ENCODE measurements at regions not wholly inside any gene's neighbourhood (a gene's known extent, or its start where the extent isn't known, plus 50 kb on each side); places are given as distances from the start of the nearest gene placed in this dataset.

DNA sequence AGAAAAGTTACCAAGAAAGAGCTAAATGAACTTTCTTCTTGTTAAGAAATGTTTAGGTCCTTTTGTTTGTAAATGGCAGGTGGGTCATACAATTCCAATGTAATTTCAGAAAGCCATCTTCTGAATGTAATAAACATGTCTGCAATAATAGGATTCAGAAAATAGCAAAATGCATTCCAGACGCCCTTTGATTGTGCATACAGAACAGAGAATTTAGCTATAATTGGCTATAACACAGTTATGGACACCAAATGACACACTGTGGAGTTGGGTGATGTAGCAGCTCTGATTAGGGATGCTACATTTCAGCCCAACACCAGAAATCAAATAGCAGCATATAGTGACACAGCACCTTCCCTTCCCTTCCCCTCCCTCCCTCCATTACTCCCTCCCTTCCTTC, 240.8 kb downstream of the SNX10 start:
- no peaks in the 10 kb centered on the region for H3K36me3 ChIP-seq (replicated peaks in 1 of 2)
- DNase-seq: no peak
- 46 to 89% (median 66%) methylated on average over 1 of the region's 1 CpG for WGBS, 4 donors
- peaks cover 21% of the 10 kb centered on the region for H3K27me3 ChIP-seq
- no peaks in the 10 kb centered on the region for H3K4me1 ChIP-seq (replicated peaks in 1 of 2)
- no peak overlapping the region for H3K4me3 ChIP-seq
- TF ChIP-seq POLR2A (IDR thresholded peaks at IDR 0.05) (no peak), CTCF (IDR thresholded peaks at IDR 0.05) (no peak)
- H3K9me3 ChIP-seq (replicated peaks in 1 of 3): no peaks in the 10 kb centered on the region
- intact Hi-C loops (cut with DNase I): no loop called here
- H3K27ac ChIP-seq: no peak overlapping the region

- Histone ChIP-seq H3K27ac (no peak overlapping the region), H3K4me1 (replicated peaks in 1 of 2) (no peaks in the 10 kb centered on the region), H3K27me3 (peaks cover 23% of the 10 kb centered on the region), H3K36me3 (replicated peaks in 1 of 2) (no peaks in the 10 kb centered on the region), H3K4me3 (no peak overlapping the region), H3K9me3 (replicated peaks in 1 of 3) (no peaks in the 10 kb centered on the region)
- intact Hi-C loops (cut with DNase I): no loop called here
- no peak for TF ChIP-seq CTCF (IDR thresholded peaks at IDR 0.05)
- TF ChIP-seq POLR2A (IDR thresholded peaks at IDR 0.05): no peak
- 55 to 70% (median 63%) methylated on average over 4 of the region's 4 CpGs for WGBS, 4 donors
- DNase-seq: no peak
These were observed 241.6 kb downstream of the SNX10 start for GRCh38 chr7:26533217-26533616.

DNA sequence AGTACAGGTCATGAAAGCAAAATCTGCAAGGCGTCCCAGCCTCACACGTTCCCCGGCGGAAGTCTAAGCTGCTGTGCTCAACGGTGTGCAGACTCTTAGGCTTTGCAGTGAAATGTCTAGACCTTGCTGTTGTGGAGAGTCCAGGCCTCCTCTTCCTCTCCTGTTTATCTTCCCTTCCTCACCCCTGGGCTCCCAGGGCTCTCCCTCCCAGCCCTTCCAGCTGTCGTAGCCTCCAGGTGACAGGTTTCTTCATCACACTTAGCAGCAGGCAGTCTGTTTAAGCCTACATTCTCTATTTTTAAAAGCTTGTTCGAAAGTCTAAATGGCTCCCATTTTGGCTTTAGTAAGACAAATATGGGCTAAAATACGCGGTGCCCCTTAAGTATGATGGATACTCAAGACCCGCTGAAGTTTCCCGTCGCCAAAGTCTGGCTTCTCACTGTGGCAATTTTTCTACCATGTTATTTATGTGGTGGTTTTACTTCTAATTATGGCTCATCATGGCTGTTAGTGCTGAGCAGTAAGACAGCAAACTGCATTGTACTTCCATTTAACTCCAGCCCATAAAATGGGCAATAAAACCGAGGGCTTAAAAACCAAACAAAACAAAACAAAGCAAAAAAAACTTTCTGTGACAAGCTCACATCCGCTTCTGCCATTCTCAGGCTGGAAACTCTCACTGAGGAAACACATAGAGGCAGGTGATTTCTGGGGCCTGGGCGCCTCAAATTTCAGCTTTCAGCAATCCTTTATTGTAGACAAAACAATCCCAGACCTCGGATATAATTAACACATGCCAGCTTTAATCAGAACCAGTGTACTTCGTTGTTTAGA, 243.2 kb downstream of the SNX10 start:
- Histone ChIP-seq H3K9me3 (replicated peaks in 1 of 3) (no peaks in the 10 kb centered on the region), H3K27me3 (peaks cover 24% of the 10 kb centered on the region), H3K4me1 (replicated peaks in 1 of 2) (no peaks in the 10 kb centered on the region), H3K27ac (no peak overlapping the region), H3K4me3 (no peak overlapping the region), H3K36me3 (replicated peaks in 1 of 2) (no peaks in the 10 kb centered on the region)
- 56 to 62% (median 59%) methylated on average over 17 of the region's 17 CpGs for WGBS, 4 donors
- TF ChIP-seq POLR2A (IDR thresholded peaks at IDR 0.05): no peak
- TF ChIP-seq CTCF (IDR thresholded peaks at IDR 0.05): no peak
- intact Hi-C loops (cut with DNase I): no loop called here
- no peak for DNase-seq

DNA sequence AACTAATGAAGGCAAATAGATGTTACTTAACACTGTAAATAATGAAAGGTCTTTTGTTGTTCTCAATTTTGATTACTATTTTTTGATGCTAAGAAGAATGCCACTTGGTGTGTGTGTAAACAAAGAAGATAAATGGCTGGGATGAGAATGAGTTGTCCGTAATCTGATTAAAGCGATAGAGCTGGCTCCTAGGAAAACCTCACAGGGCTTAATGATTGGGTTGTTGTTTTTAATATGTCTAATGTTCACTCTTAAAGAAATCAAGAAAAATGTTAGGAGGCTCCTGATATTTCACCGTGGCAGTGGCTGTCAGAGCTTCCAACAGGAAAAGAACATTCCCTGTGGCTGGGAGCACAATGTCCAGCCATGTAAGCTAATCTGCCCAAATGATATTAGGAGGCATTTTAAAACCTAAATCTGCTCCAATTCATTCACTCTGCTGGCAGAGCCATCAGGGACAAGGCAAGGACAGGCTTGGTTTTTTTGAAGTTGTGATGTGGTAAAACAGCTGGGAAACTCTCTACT, 243.9 kb downstream of the SNX10 start:
- Histone ChIP-seq H3K27me3 (peaks cover 21% of the 10 kb centered on the region), H3K9me3 (replicated peaks in 1 of 3) (no peaks in the 10 kb centered on the region), H3K27ac (no peak overlapping the region), H3K4me1 (replicated peaks in 1 of 2) (no peaks in the 10 kb centered on the region), H3K36me3 (replicated peaks in 1 of 2) (no peaks in the 10 kb centered on the region), H3K4me3 (no peak overlapping the region)
- TF ChIP-seq CTCF (IDR thresholded peaks at IDR 0.05) (no peak), POLR2A (IDR thresholded peaks at IDR 0.05) (no peak)
- no peak for DNase-seq
- intact Hi-C loops (cut with DNase I): no loop called here
- WGBS, 4 donors: 57 to 67% (median 63%) methylated on average over 3 of the region's 3 CpGs
